Choroid plexus epithelial cell (primary cell): ENCODE measurements at regions not wholly inside any gene's neighbourhood (a gene's known extent, or its start where the extent isn't known, plus 50 kb on each side); places are given as distances from the start of the nearest gene placed in this dataset.

Experiments used
- DNase-seq: peaks from one replicate; pipeline ENCODE4 v3.0.0-alpha.2; 2010; ENCODE audit warnings: low read depth
- H3K4me3 ChIP-seq: 2 replicates; pipeline ENCODE4 v1.5.1; 2011; ENCODE audit warnings: low read depth, mild to moderate bottlenecking, control low read depth, low read length, moderate library complexity
- CTCF ChIP-seq: conservative IDR thresholded peaks from 2 replicates; pipeline ENCODE4 v1.5.1; 2011; ENCODE audit warnings: low read depth, mild to moderate bottlenecking, control low read depth, inconsistent platforms, low read length, moderate library complexity

GRCh38 chr14:61618448-61618847, 76.9 kb upstream of the HIF1A start:
- H3K4me3 ChIP-seq: no peak overlapping the region
- DNase-seq: no peak
- TF ChIP-seq CTCF: no peak

- TF ChIP-seq CTCF: no peak
- H3K4me3 ChIP-seq: no peak overlapping the region
- DNase-seq: no peak
Measured at GRCh38 chr14:61619494-61619893, 75.8 kb upstream of the HIF1A start.

GRCh38 chr14:61620130-61620946, 75.0 kb upstream of the HIF1A start:
- TF ChIP-seq CTCF: peak; percentile 10
- no peak overlapping the region for H3K4me3 ChIP-seq
- peak; percentile 97 for DNase-seq

GRCh38 chr14:61621444-61621843, 73.9 kb upstream of the HIF1A start:
- TF ChIP-seq CTCF: no peak
- DNase-seq: no peak
- no peak overlapping the region for H3K4me3 ChIP-seq

- no peak overlapping the region for H3K4me3 ChIP-seq
- no peak for TF ChIP-seq CTCF
- DNase-seq: no peak
Measured at GRCh38 chr14:61622051-61622450, 73.3 kb upstream of the HIF1A start.

- DNase-seq: no peak
- no peak for TF ChIP-seq CTCF
- no peak overlapping the region for H3K4me3 ChIP-seq
Measured at GRCh38 chr14:61623927-61624326, 71.4 kb upstream of the HIF1A start.

- H3K4me3 ChIP-seq: no peak overlapping the region
- DNase-seq: no peak
- no peak for TF ChIP-seq CTCF
Measured at GRCh38 chr14:61625165-61625564, 70.1 kb upstream of the HIF1A start.
